Astrocyte (in vitro differentiated cells and primary cell): ENCODE measurements at regions not wholly inside any gene's neighbourhood (a gene's known extent, or its start where the extent isn't known, plus 50 kb on each side); places are given as distances from the start of the nearest gene placed in this dataset.

ENCODE experiments used
- CTCF ChIP-seq: IDR thresholded peaks from 2 replicates; pipeline ENCODE4 v1.5.1; 2011; ENCODE audit warnings: low read depth, mild to moderate bottlenecking, inconsistent platforms, low read length, moderate library complexity; ENCODE audit not compliant: insufficient read depth
- EZH2 ChIP-seq: IDR thresholded peaks from 2 replicates; pipeline ENCODE4 v1.6.1; 2012; ENCODE audit warnings: mild to moderate bottlenecking, low read length, inconsistent platforms; ENCODE audit not compliant: insufficient read depth

- TF ChIP-seq CTCF = no peak
- TF ChIP-seq EZH2 = no peak
These were observed 237.7 kb upstream of the PRKCQ start for GRCh38 chr10:6817770-6818169.
